ENCODE measurements at regions not wholly inside any gene's neighbourhood (a gene's known extent, or its start where the extent isn't known, plus 50 kb on each side); places are given as distances from the start of the nearest gene placed in this dataset.

DNA sequence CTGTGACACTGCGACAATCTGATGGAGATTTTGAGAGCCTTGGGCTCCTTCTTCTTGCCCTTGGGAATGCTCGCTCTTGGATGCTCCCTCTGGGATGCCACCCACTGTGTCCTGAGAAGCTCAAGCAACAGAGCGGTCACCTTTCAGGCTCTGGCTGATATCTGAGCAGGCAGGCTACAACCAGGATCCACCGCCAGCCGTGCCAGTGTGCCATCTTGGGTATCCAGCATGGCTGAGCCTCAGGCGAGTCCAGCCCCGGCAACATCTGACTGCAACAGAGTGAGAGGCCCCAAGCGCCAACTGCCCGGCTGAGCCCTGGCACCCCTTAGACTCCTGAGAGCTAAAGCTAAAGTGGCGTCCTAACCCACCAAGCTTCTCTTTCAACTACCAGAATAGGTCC, 202.1 kb downstream of the IRX2 start:
- TF ChIP-seq CTCF (IDR thresholded peaks at IDR 0.05; ENCODE audit: control insufficient read depth, extremely low read depth, insufficient read depth), result no peak

GRCh38 chr5:2546938-2547337, 204.5 kb downstream of the IRX2 start:
- no peak for TF ChIP-seq CTCF (IDR thresholded peaks at IDR 0.05; ENCODE audit: control insufficient read depth, extremely low read depth, insufficient read depth)
- H3K4me3 ChIP-seq (ENCODE audit: low read depth, low read length), result no peak overlapping the region
- DNase-seq (ENCODE audit: low read depth), result no peak

More for the DNA sequence above, 202.1 kb downstream of the IRX2 start:
- no peak overlapping the region for H3K4me3 ChIP-seq (ENCODE audit: low read depth, low read length)
- DNase-seq (ENCODE audit: low read depth), result no peak

DNA sequence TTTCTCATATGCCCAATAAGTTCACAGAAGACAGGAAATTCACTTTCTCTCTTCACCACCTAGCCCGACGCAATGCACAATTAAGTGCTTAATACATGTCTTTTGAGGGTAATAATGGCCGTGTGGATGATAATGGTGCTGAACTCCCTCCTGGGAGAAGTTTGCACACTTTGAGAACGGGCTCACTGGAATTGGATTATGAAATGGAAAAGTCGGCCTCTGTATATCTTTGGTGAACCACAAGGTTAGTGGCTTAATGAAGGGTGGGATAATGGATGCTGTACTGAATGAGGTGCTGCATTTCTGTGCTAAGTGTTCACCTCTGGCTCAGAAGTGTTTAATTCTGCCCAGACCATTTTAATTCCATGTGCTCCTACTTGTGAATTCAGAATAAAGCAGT, 207.5 kb downstream of the IRX2 start:
- TF ChIP-seq CTCF (IDR thresholded peaks at IDR 0.05; ENCODE audit: control insufficient read depth, extremely low read depth, insufficient read depth), result no peak
- DNase-seq (ENCODE audit: low read depth), result no peak
- no peak overlapping the region for H3K4me3 ChIP-seq (ENCODE audit: low read depth, low read length)

- no peak for TF ChIP-seq CTCF (IDR thresholded peaks at IDR 0.05; ENCODE audit: control insufficient read depth, extremely low read depth, insufficient read depth)
- no peak overlapping the region for H3K4me3 ChIP-seq (ENCODE audit: low read depth, low read length)
- no peak for DNase-seq (ENCODE audit: low read depth)
Observed at GRCh38 chr5:2542821-2543220, 208.7 kb downstream of the IRX2 start.

DNA sequence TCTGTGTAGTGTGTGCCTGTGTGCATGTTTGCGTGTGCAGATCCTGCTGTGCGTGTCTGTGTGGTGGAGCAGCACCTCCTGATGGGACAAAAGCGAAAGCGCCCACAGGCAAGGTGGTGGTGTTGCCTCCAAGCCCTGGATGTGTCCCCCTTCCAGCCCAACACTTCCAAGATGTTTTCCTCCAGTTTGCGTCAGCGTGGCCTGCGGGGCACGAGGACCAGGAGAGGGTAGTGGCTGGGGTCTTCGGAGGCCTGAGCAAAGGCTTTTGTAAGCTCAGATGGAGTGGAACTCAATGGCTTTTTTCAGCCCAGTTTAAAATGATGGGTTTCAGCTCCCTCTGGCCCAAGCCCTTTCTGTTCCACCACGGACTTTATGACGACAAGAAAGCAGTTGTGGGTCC, 209.5 kb downstream of the IRX2 start:
- no peak for TF ChIP-seq CTCF (IDR thresholded peaks at IDR 0.05; ENCODE audit: control insufficient read depth, extremely low read depth, insufficient read depth)

DNA sequence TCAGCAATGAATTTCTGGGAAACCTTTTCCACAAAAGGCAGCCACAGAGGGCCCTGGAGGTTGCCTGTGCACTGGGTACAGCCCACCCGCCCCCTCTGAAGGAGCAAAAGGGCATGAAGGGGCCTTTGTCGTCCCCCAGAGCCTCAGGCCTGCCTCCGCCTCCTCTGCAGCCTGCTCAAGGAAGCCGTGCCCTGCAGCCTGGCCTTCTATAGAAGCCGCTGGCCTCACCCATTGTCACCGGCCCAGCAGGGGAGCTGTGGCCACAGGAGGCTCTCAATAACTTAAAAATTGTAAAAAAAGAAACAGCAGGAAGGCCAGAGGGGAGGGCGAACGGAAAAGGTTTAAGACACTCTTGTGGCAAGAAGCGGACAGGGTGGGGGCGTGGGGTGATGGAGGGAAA, 213.3 kb downstream of the IRX2 start:
- no peak overlapping the region for H3K4me3 ChIP-seq (ENCODE audit: low read depth, low read length)
- no peak for TF ChIP-seq CTCF (IDR thresholded peaks at IDR 0.05; ENCODE audit: control insufficient read depth, extremely low read depth, insufficient read depth)
- DNase-seq (ENCODE audit: low read depth), result no peak

More for the DNA sequence above, 209.5 kb downstream of the IRX2 start:
- no peak overlapping the region for H3K4me3 ChIP-seq (ENCODE audit: low read depth, low read length)
- DNase-seq (ENCODE audit: low read depth), result no peak

GRCh38 chr5:2537378-2538145, 213.9 kb downstream of the IRX2 start:
- no peak overlapping the region for H3K4me3 ChIP-seq (ENCODE audit: low read depth, low read length)
- no peak for TF ChIP-seq CTCF (IDR thresholded peaks at IDR 0.05; ENCODE audit: control insufficient read depth, extremely low read depth, insufficient read depth)
- no peak for DNase-seq (ENCODE audit: low read depth)
